HG03159 (cell line): ENCODE measurements at regions not wholly inside any gene's neighbourhood (a gene's known extent, or its start where the extent isn't known, plus 50 kb on each side); places are given as distances from the start of the nearest gene placed in this dataset.
"Not testable (repeated sequence)": the region's sequence is repeated elsewhere in the genome, so short reads cannot be mapped to it uniquely, and the experiment has no call there.

ENCODE experiments used
- ATAC-seq: cut with Tn5 transposase; IDR thresholded peaks from one replicate; pipeline ENCODE4 v1.9.1; 2021; ENCODE audit warnings: mild to moderate bottlenecking, moderate library complexity; ENCODE audit not compliant: unreplicated experiment

GRCh38 chr15:20473465-20473864 lies 68.1 kb downstream of the GOLGA6L6 start:
- not testable (repeated sequence) for ATAC-seq

DNA sequence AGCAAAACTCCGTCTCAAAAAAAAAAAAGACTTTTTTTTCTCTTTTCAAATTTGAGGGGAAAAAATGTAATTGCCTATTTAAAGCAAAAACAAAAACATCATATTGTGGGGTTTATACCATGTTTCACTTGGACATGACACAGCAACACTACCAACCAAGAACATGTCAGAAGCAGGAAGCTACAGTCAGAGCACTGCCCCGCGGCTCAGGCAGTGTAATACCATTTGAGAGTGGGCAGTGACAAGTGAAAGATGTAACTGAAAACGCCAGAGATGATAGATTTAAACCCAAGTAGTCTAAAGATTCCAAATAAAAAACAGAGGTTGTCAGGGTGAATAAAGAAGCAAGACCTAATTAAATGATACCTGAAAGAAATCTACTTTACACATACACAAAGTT lies 68.6 kb downstream of the GOLGA6L6 start:
- not testable (repeated sequence) for ATAC-seq

GRCh38 chr15:20470810-20471209 lies 70.8 kb downstream of the GOLGA6L6 start:
- not testable (repeated sequence) for ATAC-seq

DNA sequence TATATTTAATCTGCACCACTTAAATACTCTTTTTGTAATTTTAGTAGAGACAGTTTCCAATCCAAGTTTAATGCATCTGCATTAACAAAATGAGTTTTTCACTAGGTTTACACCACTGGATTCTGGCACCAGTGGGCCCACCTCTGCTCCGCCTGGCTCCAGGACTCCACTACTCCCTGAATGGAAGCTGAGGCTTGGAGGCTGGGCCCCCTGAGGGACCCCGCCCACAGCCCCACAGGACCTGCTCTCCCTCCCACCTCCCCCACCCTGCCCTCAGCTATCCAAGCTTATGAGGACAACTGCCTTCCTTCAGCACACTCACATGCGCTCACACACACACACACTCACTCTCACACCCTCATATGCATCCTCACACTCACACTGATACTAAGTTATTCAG lies 100.5 kb downstream of the GOLGA6L6 start:
- ATAC-seq, result not testable (repeated sequence)

- ATAC-seq, result not testable (repeated sequence)
Measured at GRCh38 chr15:20440390-20440789, 101.2 kb downstream of the GOLGA6L6 start.

- not testable (repeated sequence) for ATAC-seq
Measured at GRCh38 chr15:20439111-20439510, 102.5 kb downstream of the GOLGA6L6 start.

DNA sequence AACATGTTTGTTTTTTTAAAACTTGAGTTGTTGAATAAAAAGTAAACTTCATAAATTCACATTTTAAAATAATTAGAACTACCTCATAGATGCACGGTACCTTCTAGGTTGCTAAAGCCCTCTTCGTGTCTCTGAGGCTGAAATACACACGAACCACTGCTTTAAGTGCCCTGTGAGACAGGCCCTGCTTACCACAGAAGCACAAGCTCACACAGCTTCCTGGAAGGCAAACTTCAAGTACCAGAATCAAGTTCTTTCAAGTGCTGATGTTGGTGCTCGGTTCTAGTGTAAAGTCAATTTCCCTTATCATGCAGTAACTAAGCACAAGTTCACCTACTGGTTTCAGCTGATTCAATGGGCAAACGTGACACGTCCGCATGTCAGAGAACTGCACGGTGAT lies 103.3 kb downstream of the GOLGA6L6 start:
- ATAC-seq, result not testable (repeated sequence)

DNA sequence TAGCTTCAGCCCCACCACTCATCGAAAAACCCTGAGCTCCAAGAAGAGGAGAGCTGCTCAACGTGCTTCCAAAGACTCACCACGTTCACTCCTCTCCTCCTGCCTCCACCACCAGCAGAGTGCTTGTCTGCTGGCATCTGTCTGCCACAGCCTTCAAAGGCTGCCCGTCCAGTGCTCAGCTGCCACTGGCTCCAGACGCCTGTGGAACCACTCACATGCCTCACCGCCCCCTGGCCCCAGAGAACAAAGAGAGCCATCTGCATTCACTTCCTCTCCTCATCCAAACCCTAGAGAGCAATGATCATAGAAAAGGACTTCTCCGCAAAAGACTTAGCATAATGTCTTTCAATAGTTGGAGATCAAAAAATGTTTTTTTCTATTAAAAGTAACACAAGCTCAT lies 108.1 kb downstream of the GOLGA6L6 start:
- not testable (repeated sequence) for ATAC-seq

DNA sequence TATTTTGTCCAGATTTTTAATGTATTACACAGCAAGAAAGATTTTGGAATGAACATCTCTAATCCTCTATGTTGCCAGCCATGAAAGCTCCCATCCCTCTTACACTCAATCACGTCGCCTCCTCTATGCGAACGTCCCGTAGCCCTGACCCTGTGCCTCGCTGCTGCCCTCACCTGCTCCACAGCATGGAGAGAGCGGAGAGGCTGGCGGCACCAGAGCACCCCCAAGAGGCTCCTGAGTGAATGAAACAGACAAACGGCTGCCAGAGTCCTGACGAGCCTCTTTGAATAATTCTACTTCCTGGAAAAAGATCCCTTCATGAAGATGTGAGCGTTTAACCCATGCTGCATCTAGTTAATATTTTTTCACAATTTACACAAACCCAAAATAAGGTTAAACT lies 111.1 kb downstream of the GOLGA6L6 start:
- not testable (repeated sequence) for ATAC-seq

DNA sequence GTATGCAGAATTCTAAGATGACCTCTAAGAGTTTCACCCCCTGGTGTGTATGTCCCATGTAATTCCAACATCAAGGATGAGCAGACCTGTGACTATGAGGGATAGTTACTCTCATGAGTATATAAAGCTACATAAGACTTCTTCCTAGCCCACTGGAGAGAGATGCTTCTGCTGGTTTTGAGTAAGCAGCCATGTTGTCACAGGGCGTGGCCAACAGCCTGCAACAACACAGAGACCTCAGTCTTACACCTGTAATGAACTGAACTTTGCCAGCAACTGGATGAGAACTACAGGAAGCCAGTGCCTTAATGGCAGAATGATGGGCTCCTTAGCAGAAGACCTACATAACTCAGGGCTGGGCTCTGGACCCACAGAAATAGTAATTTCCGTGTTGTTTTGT lies 120.9 kb downstream of the GOLGA6L6 start:
- ATAC-seq, result not testable (repeated sequence)

DNA sequence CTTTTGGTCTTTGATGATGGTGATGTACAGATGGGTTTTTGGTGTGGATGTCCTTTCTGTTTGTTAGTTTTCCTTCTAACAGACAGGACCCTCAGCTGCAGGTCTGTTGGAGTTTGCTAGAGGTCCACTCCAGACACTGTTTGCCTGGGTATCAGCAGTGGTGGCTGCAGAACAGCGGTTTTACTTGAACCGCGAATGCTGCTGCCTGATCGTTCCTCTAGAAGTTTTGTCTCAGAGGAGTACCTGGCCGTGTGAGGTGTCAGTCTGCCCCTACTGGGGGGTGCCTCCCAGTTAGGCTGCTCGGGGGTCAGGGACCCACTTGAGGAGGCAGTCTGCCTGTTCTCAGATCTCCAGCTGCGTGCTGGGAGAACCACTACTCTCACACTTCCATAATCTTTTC lies 125.0 kb downstream of the GOLGA6L6 start:
- not testable (repeated sequence) for ATAC-seq

GRCh38 chr15:20409667-20410198 lies 131.9 kb downstream of the GOLGA6L6 start:
- not testable (repeated sequence) for ATAC-seq

DNA sequence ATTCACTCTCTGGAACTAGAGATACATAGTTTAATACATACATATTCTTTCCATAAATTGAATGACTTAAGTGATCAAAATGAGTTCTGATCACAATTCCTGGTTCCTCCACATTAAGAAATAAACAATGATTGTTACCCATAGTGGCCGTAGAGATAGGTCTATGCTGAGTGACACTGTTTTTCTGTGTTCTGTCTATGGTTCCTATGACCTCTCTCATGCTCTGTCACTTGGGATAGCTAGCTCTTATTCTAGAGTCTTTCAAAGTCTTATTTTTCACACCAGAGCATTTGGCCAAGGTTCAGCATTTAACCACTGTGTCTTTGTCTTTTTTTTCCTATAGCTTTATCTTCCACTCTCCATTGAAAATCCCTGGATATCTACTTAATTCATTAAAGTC lies 132.4 kb downstream of the GOLGA6L6 start:
- no peak for ATAC-seq

DNA sequence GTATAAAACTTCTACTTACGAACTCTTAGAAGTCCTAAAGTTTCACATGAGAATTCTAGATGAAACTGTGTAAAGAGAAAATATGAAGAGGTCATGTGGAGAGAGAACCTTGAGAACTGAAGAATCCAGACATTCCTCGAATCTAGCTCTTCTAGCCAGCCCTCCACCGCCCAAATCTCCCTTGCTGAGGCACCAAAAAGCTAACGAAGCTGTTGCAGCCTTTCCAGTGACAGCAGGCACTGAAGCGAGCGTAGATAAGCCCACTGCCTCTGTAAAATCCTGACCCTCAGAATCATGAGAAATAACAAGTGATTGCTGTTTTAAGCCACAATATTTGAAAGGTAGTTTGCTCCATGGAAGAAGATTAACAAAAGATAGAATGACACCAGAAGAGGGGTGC lies 134.0 kb downstream of the GOLGA6L6 start:
- ATAC-seq, result no peak

DNA sequence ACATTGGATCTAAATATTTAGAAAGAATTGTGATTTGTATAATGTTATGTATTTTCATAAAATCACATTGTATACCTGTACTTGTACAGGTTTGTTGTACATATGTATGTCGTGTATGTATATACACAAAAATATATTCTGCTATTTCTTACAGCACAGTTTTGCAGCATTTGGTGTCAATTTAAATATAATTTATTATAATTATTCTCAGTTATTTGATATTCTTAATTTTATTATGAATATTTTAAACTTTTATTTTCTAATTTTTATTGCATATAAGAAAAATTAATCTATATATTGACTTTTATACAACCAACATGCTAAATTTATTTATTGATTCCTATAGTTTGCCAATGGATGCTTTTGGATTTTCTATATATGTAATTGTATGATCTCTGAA lies 137.0 kb downstream of the GOLGA6L6 start:
- ATAC-seq, result not testable (repeated sequence)

DNA sequence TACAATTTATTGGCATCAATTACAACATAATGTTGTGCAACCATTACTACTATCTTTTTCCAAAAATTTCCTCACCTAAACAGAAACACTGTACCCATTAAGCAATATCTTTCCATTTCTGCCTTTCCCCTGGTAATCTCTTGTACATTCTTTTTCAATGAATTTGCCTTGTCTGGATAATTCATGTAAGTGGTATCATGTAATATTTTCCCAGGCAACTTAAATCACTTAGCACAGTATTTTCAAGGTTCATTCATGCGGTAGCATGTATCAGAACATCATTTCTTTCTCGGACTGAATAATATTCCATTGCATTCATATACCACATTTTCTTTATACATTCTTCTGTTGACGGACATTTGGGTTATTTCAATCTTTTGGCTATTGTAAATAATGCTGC lies 139.0 kb downstream of the GOLGA6L6 start:
- not testable (repeated sequence) for ATAC-seq

DNA sequence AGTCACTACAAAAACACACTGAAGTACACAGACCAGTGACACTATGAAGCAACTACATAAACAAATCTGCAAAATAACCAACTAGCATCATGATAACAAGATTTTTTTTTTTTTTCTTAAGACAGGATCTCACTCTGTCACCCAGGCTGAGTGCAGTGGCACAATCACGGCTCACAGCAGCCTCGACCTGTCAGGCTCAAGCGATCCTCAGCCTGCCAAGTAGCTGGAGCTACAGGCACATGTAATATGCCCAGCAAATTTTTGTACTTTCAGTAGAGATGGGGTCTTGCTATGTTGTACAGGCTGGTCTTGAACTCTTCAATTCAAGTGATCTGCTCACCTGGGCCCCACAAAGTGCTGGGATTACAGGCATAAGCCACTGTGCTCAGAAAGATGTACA lies 140.5 kb downstream of the GOLGA6L6 start:
- not testable (repeated sequence) for ATAC-seq

DNA sequence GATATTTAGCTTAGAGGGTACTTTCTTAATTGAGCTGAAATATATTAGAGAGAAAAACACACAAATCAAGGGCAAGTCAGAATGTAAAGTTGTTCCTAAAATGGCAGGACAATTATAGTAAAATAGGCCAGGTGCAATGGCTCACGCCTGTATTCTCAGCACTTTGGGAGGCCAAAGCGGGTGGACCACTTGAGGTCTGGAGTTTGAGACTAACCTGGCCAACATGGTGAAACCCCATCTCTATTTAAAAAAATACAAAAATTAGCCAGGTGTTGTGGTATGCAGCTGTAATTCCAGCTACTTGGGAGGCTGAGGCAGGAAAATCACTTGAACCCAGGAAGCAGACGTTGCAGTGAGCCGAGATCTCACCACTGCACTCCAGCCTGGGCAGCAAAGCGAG lies 142.9 kb downstream of the GOLGA6L6 start:
- not testable (repeated sequence) for ATAC-seq

DNA sequence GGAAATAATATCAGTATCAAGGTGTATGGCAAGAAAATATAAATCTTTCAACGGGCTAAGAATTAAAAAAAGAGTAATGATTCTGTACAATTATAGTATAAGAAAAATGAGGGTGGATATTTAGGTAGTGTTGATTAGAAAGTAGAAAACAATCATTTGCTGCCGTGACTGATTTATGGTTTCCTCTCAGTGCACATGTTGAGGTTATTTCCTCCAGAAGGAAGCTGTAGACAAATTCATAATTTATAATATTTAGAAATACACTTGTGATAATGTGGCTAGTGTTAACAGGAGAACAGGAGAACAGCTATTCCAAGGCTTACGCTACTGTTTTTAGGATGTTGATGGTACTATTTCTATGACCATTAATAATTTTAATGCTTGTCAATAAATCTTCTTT lies 153.4 kb downstream of the GOLGA6L6 start:
- not testable (repeated sequence) for ATAC-seq

GRCh38 chr15:20386198-20386597 lies 155.4 kb downstream of the GOLGA6L6 start:
- no peak for ATAC-seq

DNA sequence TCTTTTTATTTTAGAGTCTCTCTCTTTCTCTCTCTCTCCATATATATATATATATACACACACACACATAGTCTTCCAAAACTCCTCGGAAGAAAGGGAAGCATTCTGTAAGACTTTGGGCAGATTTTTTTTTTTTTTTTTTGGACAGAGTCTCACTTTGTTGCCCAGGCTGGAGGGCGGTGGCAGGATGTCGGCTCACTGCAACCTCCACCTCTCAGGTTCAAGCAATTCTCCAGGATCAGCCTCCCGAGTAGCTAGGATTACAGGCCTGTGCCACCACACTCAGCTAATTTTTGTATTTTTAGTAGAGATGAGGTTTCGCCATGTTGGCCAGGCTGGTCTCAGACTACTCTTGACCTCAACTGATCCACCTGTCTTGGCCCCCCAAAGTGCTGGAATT lies 161.4 kb downstream of the GOLGA6L6 start:
- ATAC-seq, result not testable (repeated sequence)

DNA sequence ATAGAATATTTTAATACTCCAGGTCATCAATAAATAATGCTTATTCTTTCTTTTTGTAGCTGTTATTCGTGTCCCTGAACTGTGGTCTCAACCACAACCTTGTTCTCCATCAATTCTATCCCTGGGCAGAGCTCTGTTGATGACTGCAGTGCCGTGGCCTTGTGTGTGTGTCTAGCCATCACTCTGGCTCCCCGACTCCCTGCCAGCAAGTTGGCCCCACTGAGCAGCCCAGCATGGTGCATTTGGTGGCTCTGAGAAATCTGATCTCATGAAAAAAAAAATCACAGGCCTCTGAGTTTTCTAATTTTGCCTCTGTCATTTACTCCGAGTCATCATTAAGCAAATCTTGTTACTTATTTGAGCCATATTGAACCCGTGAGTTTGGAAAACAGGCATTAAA lies 164.7 kb downstream of the GOLGA6L6 start:
- ATAC-seq, result no peak

- ATAC-seq, result not testable (repeated sequence)
Measured at GRCh38 chr15:20372416-20372815, 169.2 kb downstream of the GOLGA6L6 start.
